Motor neuron (in vitro differentiated cells): ENCODE measurements at regions not wholly inside any gene's neighbourhood (a gene's known extent, or its start where the extent isn't known, plus 50 kb on each side); places are given as distances from the start of the nearest gene placed in this dataset.
"Not testable (repeated sequence)": the region's sequence is repeated elsewhere in the genome, so short reads cannot be mapped to it uniquely, and the experiment has no call there.

ENCODE experiments used
- ATAC-seq, 8 experiments: fragments of 200-7000 bp; cut with Tn5 transposase; replicated peaks in 6 of 8; 2 replicates each; pipeline ENCODE4 v1.8.0; 2021; ENCODE audit warnings: mild to moderate bottlenecking in 8 of 8, moderate library complexity in 8 of 8
- H3K27ac ChIP-seq, 2 donors: fragments of 250-450 bp; sonication (Bioruptor Pico); 2 replicates each; pipeline ENCODE4 v1.9.0; 2021; ENCODE audit warnings: antibody characterized with exemption in 2 of 2, mild to moderate bottlenecking in 2 of 2, moderate library complexity in 1 of 2
- H3K4me1 ChIP-seq, 2 donors: fragments of 250-450 bp; sonication (Bioruptor Pico); replicated peaks in 1 of 2; 2 replicates each; pipeline ENCODE4 v1.6.1; 2021; ENCODE audit warnings: antibody characterized with exemption in 2 of 2, mild to moderate bottlenecking in 2 of 2, moderate library complexity in 1 of 2
- H3K4me3 ChIP-seq, 5 donors: fragments of 250-450 bp; sonication (Bioruptor Pico); 2 replicates each; pipeline ENCODE4 v1.9.0; 2021; ENCODE audit warnings: antibody characterized with exemption in 5 of 5, mild to moderate bottlenecking in 5 of 5, moderate library complexity in 4 of 5
- WGBS, 10 experiments: fragments of 450-650 bp; shearing (Covaris generic); methylation state at CpG; one replicate each; pipeline ENCODE4 v1.0.0; 2022; 5-methylcytosine and 5-hydroxymethylcytosine counted together
- in situ Hi-C, 9 experiments: fragments of 400-800 bp; cut with MboI; loops; one replicate each; pipeline ENCODE4 v1.15.0; 2021; ENCODE audit warnings: low sequenced_read_pairs in 9 of 9, low pct_unique_long_range_greater_than_20kb in 2 of 9; ENCODE audit not compliant: unreplicated experiment in 9 of 9

DNA sequence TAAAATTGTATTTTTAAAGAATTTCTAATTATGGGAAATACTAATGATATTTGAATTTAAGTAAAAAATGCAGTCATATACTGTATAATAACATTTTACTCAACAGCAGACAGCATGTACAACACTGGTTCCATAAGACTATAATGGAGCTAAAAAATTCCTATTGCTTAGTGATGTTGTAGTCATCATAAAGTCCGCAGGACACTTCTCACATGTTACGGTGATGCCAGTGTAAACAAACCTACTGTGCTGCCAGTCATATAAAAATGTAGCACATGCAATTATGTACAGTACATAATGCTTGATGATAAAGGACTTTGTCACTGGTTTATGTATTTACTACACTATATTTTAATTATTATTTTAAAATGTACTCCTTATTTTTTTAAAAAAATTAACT is 629.3 kb downstream of the IPMK start:
- Histone ChIP-seq H3K4me1 (no peaks in the 10 kb centered on the region), H3K4me3 (no peak overlapping the region), H3K27ac (no peak overlapping the region)
- no peak for ATAC-seq
- 47 to 100% (median 90%) methylated on average over 2 of the region's 2 CpGs; no CpG with 5 or more reads in 3 of the 10 experiments for WGBS, 10 experiments
- in situ Hi-C loops = no loop called here

DNA sequence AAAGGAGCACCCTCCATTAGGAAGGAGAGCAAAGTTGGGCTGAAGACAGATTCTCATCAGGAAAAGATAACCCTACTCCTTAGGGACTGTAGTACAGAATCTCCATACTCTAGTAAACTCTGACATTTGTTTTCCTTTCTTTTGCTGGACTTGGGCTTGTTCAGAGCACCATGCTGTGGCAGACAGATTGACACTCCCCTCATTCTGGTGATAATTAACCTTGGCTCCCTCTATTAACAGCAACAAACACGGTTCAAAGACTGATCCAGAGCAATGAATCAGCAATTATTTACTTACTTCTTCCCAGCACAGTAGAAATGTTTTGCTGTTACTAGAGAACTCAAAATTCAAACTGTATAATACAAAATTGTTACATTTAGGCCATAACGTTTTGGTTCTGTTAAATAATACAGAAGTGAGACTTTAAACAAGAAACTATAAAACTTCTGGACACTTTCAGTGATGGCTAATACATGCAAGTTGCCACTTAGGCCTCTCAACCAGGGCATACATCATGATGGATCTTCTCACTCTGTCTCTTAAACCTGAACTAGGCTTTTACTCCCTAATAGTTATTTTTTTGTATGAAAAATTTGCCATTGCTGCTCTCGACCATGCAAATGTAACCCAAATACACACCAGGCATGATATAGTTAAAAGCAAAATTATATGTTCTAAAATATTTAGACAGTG is 639.0 kb downstream of the IPMK start:
- Histone ChIP-seq H3K27ac (no peak overlapping the region), H3K4me1 (peaks cover 8 to 9% of the 10 kb centered on the region in 2 donors), H3K4me3 (no peak overlapping the region)
- peak in 5 of 8 experiments; percentile 43 to 88 (median 74) for ATAC-seq
- in situ Hi-C loops = no loop called here
- WGBS, 10 experiments = 0 to 83% (median 18%) methylated on average over 1 to 3 of the region's 3 CpGs

DNA sequence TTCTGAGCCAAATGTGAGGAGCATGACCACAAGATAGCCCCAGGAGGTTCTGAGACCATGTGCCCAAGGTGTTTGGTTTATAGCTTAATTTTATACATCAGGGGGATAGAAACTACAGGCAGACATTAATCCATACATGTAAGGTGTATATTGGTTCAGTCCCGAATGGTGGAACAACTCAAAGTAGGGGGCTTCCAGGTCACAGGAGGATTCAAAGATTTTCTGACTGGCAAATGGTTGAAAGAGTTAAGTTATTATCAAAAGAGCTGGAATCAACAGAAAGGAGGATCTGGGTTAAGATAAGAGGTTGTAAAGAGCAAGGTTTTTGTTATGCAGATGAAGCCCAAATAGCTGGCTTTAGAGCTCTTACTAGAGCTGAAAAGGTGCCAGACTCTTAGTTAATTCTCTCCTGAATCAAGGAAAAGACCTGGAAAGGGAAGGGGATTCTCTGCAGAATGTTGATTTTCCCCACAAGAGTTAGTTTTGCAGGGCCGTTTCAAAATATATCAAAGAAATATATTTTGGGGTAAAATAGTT is 640.0 kb downstream of the IPMK start:
- Histone ChIP-seq H3K27ac (no peak overlapping the region), H3K4me1 (peaks cover 8 to 9% of the 10 kb centered on the region in 2 donors), H3K4me3 (no peak overlapping the region)
- ATAC-seq = no peak
- in situ Hi-C loops = no loop called here
- WGBS, 10 experiments = 0 to 35% (median 21%) methylated on average over 1 to 2 of the region's 2 CpGs; no CpG with 5 or more reads in 1 of the 10 experiments

DNA sequence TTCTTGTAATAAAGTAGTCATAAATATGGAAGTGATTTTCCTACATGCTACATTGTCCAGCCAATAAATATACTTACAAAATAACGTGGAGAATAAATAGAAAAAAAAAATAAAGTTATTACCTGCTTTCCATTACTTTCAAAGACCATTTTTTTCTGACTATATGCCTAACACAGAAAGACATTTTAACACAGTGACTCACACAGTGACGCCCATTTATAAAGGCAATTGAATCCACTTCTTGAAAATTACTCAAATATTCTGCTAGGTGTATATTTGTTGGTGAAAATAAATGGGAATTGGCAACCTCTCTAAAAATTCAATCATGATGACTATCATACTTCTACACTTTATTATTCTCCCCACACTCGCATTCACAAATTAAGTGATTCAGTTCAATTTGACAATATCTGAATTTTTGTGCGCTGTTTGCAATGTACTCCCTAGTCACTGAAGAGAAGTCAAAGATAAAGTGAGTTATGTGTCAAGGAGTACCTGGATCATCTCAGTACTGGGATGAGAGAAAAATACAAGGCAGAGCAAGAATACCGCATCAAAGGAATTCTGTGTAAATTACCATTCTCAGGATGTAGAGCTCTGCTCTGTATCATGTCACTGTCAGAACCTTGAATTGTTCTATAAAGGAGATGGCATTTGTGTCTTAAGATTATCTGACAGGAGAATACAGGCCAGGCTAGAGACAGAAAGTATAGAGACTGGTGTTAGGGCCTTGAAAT is 642.7 kb downstream of the IPMK start:
- 12 to 100% (median 80%) methylated on average over 1 to 5 of the region's 5 CpGs for WGBS, 10 experiments
- H3K4me3 ChIP-seq = no peak overlapping the region
- in situ Hi-C loops = no loop called here
- no peak overlapping the region for H3K27ac ChIP-seq
- ATAC-seq = peak in 1 of 8 experiments; percentile 19
- peaks cover 8 to 9% of the 10 kb centered on the region in 2 donors for H3K4me1 ChIP-seq

DNA sequence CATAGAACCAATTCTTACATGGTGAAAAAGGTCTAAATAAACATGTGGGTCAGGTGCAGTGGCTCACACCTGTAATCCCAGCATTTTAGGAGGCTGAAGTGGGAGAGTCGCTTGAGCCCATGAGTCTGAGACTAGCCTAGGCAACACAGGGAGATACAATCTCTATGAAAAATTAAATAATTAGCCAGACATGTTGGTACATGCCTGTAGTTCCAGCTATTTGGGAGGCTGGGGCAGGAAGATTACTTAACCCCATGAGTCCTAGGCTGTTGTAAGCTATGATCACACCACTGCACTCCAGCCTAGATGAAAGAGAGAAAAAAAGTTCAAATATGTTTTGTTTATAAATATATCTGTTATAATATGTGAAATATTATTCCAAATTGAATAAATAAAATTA is 643.6 kb downstream of the IPMK start:
- ATAC-seq = peak in 2 of 8 experiments; percentile 26 to 40
- no peak overlapping the region for H3K4me3 ChIP-seq
- peaks cover 8 to 9% of the 10 kb centered on the region in 2 donors for H3K4me1 ChIP-seq
- 38 to 100% (median 100%) methylated on average over 1 of the region's 1 CpG; no CpG with 5 or more reads in 4 of the 10 experiments for WGBS, 10 experiments
- H3K27ac ChIP-seq = no peak overlapping the region
- in situ Hi-C loops = no loop called here

DNA sequence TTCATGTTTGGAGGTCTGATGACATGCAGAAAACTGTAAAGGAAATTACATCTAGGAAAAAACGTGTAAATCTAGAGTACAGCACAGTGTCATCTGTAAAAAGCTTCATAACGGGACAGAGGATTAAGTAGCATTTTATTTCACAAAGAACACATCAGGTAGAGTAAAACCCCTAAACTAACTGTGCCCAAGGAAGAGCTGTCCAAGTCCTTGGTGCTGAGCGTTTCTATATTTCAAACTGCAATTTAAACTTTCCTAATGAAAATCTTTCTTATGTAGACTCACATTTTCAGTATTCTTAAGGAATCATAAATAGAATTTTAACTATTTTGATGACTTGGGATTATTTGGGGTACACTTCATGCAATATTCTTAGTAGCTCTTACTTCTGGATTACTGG is 646.2 kb downstream of the IPMK start:
- H3K4me3 ChIP-seq = no peak overlapping the region
- 0 to 89% (median 66%) methylated on average over 1 to 3 of the region's 3 CpGs for WGBS, 10 experiments
- no peaks in the 10 kb centered on the region for H3K4me1 ChIP-seq
- ATAC-seq = no peak
- no peak overlapping the region for H3K27ac ChIP-seq
- in situ Hi-C loops = no loop called here

DNA sequence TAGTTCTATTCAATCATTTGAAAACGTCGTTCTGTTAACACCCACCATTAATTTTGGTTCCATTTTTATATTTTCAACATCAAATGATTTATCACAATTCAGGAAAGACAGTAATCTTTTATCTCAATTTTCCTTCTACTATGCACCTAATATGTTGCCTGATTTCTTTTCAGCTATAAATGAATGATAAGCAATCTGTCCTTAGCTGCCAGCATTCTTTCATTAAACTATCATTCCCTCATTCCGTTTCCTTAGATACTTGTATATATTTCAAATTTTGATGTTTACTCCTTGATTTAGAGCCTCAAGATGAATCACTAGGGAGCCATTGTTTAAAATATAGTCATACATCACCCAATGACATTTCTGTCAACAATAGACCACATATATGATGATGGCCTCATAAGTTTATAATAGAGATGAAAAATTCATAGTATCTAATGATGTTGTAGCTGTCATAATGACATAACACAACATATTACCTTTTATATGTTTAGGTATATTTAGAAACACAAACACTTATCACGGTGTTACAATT is 661.7 kb downstream of the IPMK start:
- Histone ChIP-seq H3K4me3 (no peak overlapping the region), H3K27ac (no peak overlapping the region), H3K4me1 (peaks cover 0 to 5% of the 10 kb centered on the region in 2 donors)
- in situ Hi-C loops = no loop called here
- WGBS, 10 experiments = 0 to 88% (median 68%) methylated on average over 3 to 4 of the region's 4 CpGs
- peak in 3 of 8 experiments; percentile 8 to 77 (median 67) for ATAC-seq

DNA sequence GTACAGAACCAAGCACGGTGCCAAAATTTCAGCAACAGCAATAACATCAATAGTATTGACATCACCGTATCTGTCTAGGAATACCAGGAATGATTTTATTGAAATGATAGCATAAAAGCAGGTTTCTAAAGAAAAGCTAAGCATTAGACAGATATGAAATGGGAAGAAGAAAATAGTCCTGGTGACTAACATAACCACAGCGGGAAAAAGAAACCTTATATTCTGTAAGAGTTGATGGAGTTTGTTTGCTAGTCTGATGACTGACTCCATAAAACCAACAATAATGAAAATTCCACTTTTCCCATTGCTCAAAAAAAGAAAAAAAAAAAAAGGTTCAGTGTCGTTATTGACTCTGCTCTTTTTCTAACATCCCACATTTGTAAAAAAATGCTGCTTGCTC is 668.3 kb downstream of the IPMK start:
- in situ Hi-C loops = no loop called here
- WGBS, 10 experiments = 16 to 100% (median 85%) methylated on average over 1 to 4 of the region's 4 CpGs
- H3K4me3 ChIP-seq = no peak overlapping the region
- H3K4me1 ChIP-seq = peaks cover 0 to 5% of the 10 kb centered on the region in 2 donors
- ATAC-seq = no peak
- H3K27ac ChIP-seq = no peak overlapping the region

DNA sequence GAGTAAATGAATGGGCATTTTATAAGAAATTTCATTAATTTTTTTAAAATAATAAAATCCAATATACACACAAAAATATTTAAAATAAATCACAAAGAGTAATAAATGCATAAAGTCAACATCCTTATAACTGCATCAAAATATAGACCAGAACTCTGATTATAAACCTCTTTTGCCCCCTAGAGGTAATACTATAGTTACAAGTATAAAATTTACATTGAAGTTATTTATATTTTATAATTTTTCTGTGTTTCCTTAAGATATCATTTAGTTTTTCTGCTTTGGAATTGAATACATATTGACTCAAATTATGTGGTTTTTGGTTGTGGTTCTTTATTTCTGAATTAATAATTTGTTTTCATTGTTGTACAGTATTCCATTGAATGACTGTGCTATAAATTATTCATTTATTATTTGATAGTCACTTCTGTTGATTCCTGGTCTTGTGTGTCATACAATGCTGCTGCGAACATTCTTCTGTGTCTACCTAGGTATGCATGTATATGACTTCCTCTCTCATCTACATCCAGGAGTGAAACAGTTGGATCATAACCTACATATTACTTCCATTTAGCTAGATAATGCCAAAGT is 673.6 kb downstream of the IPMK start:
- WGBS, 10 experiments = 10 to 100% (median 75%) methylated on average over 1 of the region's 1 CpG; no CpG with 5 or more reads in 1 of the 10 experiments
- in situ Hi-C loops = no loop called here
- Histone ChIP-seq H3K4me1 (no peaks in the 10 kb centered on the region), H3K4me3 (no peak overlapping the region), H3K27ac (no peak overlapping the region)
- ATAC-seq = no peak

DNA sequence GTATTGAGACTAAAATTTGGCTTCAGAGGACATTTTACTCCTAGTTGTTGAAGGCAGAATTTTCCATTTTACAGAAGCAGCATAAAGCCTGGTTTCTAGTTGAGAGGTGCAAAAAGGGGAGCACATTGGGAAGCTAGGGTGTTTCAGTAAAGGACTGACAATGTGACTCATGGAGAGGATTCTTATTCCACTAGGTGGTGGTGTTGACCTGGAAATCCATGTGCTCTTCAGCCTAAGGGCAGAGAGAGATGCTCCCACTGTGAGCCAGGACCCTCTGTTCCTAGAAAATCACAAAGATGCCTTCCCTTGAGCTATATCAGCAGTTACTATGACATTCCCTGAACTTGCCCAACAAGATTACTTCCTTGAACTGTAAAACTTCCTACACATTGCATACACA is 687.8 kb downstream of the IPMK start:
- in situ Hi-C loops = no loop called here
- peak in 3 of 8 experiments; percentile 33 to 50 (median 42) for ATAC-seq

DNA sequence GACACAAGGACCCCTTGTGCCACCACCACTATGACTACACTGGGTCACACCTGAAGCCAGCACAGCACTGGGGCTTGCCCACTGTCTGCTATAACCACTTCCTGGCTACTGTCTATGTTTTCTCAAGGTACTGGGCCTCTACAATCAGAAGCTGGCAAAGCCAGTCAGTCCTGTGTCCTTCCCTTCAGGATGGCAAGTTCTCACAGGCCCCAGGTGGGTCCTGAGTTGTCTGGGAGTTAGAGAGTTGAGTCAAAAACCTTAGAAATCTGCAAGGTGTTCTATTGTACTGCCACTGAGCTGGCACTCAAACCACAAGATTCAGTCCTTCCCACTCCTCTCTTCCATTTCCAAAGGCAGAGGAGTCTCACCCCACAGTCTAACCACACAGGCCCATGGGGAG is 705.5 kb downstream of the IPMK start:
- Histone ChIP-seq H3K27ac (no peak overlapping the region), H3K4me1 (no peaks in the 10 kb centered on the region), H3K4me3 (no peak overlapping the region)
- in situ Hi-C loops = no loop called here
- ATAC-seq = no peak

More for the DNA sequence above, 687.8 kb downstream of the IPMK start:
- Histone ChIP-seq H3K27ac (no peak overlapping the region), H3K4me3 (no peak overlapping the region), H3K4me1 (no peaks in the 10 kb centered on the region)

DNA sequence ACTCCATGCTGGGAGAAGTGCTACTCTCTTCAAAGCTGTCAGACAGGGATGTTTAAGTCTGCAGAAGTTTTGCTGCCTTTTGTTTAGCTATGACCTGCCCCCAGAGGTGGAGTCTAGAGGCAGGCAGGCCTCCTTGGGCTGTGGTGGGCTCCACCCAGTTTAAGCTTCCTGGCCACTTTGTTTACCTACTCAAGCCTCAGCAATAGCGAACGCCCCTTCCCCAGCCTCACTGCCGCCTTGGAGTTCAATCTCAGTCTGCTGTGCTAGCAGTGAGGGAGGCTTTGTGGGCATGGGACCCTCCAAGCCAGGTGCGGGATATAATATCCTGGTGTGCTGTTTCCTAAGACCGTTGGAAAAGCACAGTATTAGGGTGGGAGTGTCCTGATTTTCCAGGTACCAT is 715.9 kb downstream of the IPMK start:
- not testable (repeated sequence) for H3K4me3 ChIP-seq, ATAC-seq
- WGBS, 10 experiments = 20 to 100% (median 72%) methylated on average over 1 to 3 of the region's 5 CpGs; no CpG with 5 or more reads in 4 of the 10 experiments

DNA sequence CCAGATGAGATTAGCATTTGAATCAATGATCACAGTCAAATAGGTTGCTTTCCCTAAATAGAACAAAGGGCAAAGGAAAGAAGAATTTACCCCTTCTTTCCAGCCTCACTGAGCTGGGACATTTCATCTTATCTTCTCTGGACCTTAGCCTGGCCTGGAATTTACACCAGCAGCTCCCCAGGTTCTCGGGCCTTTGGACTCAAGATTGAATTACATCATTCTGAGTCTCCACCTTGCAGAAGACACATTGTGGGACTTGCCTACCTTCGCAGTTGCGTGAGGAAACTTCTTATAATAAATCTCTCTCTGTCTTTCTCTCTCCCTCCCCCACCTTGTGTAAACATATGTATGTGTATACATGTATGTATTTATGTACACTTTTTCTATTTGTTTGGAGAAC is 732.4 kb downstream of the IPMK start:
- Histone ChIP-seq H3K4me3 (no peak overlapping the region), H3K27ac (no peak overlapping the region), H3K4me1 (no peaks in the 10 kb centered on the region)
- 0 to 100% (median 67%) methylated on average over 1 to 3 of the region's 3 CpGs; no CpG with 5 or more reads in 1 of the 10 experiments for WGBS, 10 experiments
- ATAC-seq = no peak
- in situ Hi-C loops = no loop called here

More for the DNA sequence above, 715.9 kb downstream of the IPMK start:
- in situ Hi-C loops, H3K4me1 ChIP-seq, H3K27ac ChIP-seq: not testable (repeated sequence)
